ENCODE measurements at regions not wholly inside any gene's neighbourhood (a gene's known extent, or its start where the extent isn't known, plus 50 kb on each side); places are given as distances from the start of the nearest gene placed in this dataset.
"Not testable (repeated sequence)": the region's sequence is repeated elsewhere in the genome, so short reads cannot be mapped to it uniquely, and the experiment has no call there.

DNA sequence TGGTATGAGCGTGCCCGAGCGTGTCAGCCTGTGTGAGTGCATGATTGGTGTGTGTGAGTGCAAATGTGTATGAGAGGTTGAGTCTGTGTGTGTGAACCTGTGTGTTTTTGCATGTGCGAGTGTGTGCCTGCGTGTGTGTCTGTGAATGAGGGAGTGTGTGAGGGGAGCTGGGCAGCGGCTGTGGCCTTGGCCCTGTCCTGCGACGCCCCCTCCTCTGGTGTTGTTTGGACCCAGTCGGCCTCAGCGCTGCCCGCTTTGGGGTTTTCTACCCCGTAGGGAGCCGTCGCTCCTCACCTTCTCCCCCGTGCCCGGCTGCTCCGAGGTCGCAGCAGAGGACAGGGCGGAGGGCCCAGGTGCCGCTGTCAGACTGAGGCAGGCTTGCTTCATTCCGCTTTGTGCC is 69.0 kb downstream of the TMEM121 start:
- H3K4me1 ChIP-seq (replicated peaks in 1 of 4; ENCODE audit: control insufficient read depth in 3 of 4, insufficient read depth in 4 of 4, low read length in 3 of 4); H3K4me2 ChIP-seq (ENCODE audit: insufficient read depth in 1 of 2, low read depth in 2 of 2, low read length in 2 of 2); H3K23ac ChIP-seq (ENCODE audit: insufficient read length); H3K79me1 ChIP-seq (ENCODE audit: low read depth, low read length); H4K20me1 ChIP-seq (replicated peaks in 1 of 2; ENCODE audit: control insufficient read depth in 1 of 2, insufficient read depth in 2 of 2, low read length in 2 of 2); H2AK5ac ChIP-seq (ENCODE audit: low read depth, low read length); CTCF ChIA-PET (ENCODE audit: partially characterized antibody); H4K5ac ChIP-seq (ENCODE audit: insufficient read length, low read depth, low read length); H3K4ac ChIP-seq (replicated peaks; ENCODE audit: insufficient read length, low read depth, low read length); H3K36me3 ChIP-seq (ENCODE audit: control insufficient read depth in 2 of 4, insufficient read depth in 4 of 4, low read length in 3 of 4); FAIRE-seq; H3K9ac ChIP-seq (replicated peaks in 1 of 4; ENCODE audit: extremely low read depth in 1 of 4, low read depth in 3 of 4, low read length in 3 of 4); H2BK15ac ChIP-seq (ENCODE audit: low read length); DNase-seq (ENCODE audit: low read depth in 1 of 2, low spot score in 2 of 2); H3K14ac ChIP-seq (ENCODE audit: insufficient read length); H3K27me3 ChIP-seq (replicated peaks in 1 of 4; ENCODE audit: control insufficient read depth in 3 of 4, extremely low read depth in 1 of 4, insufficient read depth in 3 of 4, low read length in 3 of 4); H3K4me3 ChIP-seq (ENCODE audit: extremely low read depth in 1 of 4, insufficient read depth in 2 of 4, low read depth in 3 of 4, low read length in 4 of 4); H3K18ac ChIP-seq (ENCODE audit: extremely low read depth, low read length); H2BK20ac ChIP-seq (ENCODE audit: low read length); H3K27ac ChIP-seq (ENCODE audit: low read depth, low read length); H4K8ac ChIP-seq (ENCODE audit: extremely low read depth, insufficient read depth, low read length); H2BK5ac ChIP-seq (ENCODE audit: low read depth, low read length); H3K79me2 ChIP-seq (ENCODE audit: control insufficient read depth in 1 of 2, insufficient read depth in 2 of 2, low read length in 2 of 2); H4K91ac ChIP-seq (replicated peaks; ENCODE audit: insufficient read length, low read length); H2AFZ ChIP-seq (ENCODE audit: low read length); H2BK120ac ChIP-seq (replicated peaks; ENCODE audit: low read depth, low read length); H3K56ac ChIP-seq (replicated peaks; ENCODE audit: insufficient read length, low read depth, low read length); H2BK12ac ChIP-seq (ENCODE audit: low read depth, low read length); H3K23me2 ChIP-seq (ENCODE audit: low read depth, low read length); POLR2A ChIA-PET (ENCODE audit: partially characterized antibody): not testable (repeated sequence)
- 57% methylated on average over 4 of the region's 21 CpGs; no CpG with 5 or more reads in 1 of the 2 experiments for WGBS, 2 experiments (ENCODE audit: extremely low coverage in 1 of 2, insufficient coverage in 1 of 2, insufficient read length in 1 of 2, insufficient replicate concordance in 2 of 2, low coverage in 1 of 2, low lambda C conversion rate in 2 of 2, missing lambda C conversion rate in 1 of 2)
- H3K9me3 ChIP-seq (ENCODE audit: insufficient read depth in 2 of 2, low read depth in 1 of 2, low read length in 1 of 2) = peaks cover 3 to 61% of the 10 kb centered on the region in 2 experiments; a peak in 3 of 4 replicates

DNA sequence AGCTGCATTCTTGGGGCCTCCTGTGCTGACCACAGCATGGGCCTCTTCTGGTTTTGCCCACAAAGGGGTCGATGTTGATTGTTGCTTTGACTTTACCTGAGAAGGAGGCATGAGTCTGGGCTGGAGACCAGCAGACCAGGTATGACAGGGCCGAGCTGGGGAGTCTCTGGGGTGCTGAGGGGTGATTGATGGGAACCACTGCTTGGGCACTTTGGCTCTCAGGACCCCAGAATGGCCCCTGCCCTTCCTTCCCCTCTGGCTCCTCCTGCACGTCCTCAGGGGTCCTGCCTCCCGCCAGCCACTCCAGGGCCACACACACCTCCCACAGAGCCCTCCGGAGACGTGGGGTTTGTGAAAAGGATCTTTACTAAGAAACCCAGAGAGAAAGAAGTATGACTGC is 70.0 kb downstream of the TMEM121 start:
- H3K27ac ChIP-seq (ENCODE audit: low read depth, low read length); H3K36me3 ChIP-seq (ENCODE audit: control insufficient read depth in 2 of 4, insufficient read depth in 4 of 4, low read length in 3 of 4); H4K91ac ChIP-seq (replicated peaks; ENCODE audit: insufficient read length, low read length); H3K18ac ChIP-seq (ENCODE audit: extremely low read depth, low read length); H4K5ac ChIP-seq (ENCODE audit: insufficient read length, low read depth, low read length); H3K23ac ChIP-seq (ENCODE audit: insufficient read length); H4K20me1 ChIP-seq (replicated peaks in 1 of 2; ENCODE audit: control insufficient read depth in 1 of 2, insufficient read depth in 2 of 2, low read length in 2 of 2); FAIRE-seq; H3K79me2 ChIP-seq (ENCODE audit: control insufficient read depth in 1 of 2, insufficient read depth in 2 of 2, low read length in 2 of 2); H2AFZ ChIP-seq (ENCODE audit: low read length); H3K56ac ChIP-seq (replicated peaks; ENCODE audit: insufficient read length, low read depth, low read length); H2AK5ac ChIP-seq (ENCODE audit: low read depth, low read length); H3K4me3 ChIP-seq (ENCODE audit: extremely low read depth in 1 of 4, insufficient read depth in 2 of 4, low read depth in 3 of 4, low read length in 4 of 4); H3K4ac ChIP-seq (replicated peaks; ENCODE audit: insufficient read length, low read depth, low read length); POLR2A ChIA-PET (ENCODE audit: partially characterized antibody); H2BK12ac ChIP-seq (ENCODE audit: low read depth, low read length); CTCF ChIA-PET (ENCODE audit: partially characterized antibody); DNase-seq (ENCODE audit: low read depth in 1 of 2, low spot score in 2 of 2); H3K23me2 ChIP-seq (ENCODE audit: low read depth, low read length); H3K14ac ChIP-seq (ENCODE audit: insufficient read length); H3K9ac ChIP-seq (replicated peaks in 1 of 4; ENCODE audit: extremely low read depth in 1 of 4, low read depth in 3 of 4, low read length in 3 of 4); H3K27me3 ChIP-seq (replicated peaks in 1 of 4; ENCODE audit: control insufficient read depth in 3 of 4, extremely low read depth in 1 of 4, insufficient read depth in 3 of 4, low read length in 3 of 4); H3K4me1 ChIP-seq (replicated peaks in 1 of 4; ENCODE audit: control insufficient read depth in 3 of 4, insufficient read depth in 4 of 4, low read length in 3 of 4); H2BK15ac ChIP-seq (ENCODE audit: low read length); H2BK120ac ChIP-seq (replicated peaks; ENCODE audit: low read depth, low read length); H2BK5ac ChIP-seq (ENCODE audit: low read depth, low read length); H3K79me1 ChIP-seq (ENCODE audit: low read depth, low read length); H4K8ac ChIP-seq (ENCODE audit: extremely low read depth, insufficient read depth, low read length); H3K4me2 ChIP-seq (ENCODE audit: insufficient read depth in 1 of 2, low read depth in 2 of 2, low read length in 2 of 2); H2BK20ac ChIP-seq (ENCODE audit: low read length): not testable (repeated sequence)
- H3K9me3 ChIP-seq (ENCODE audit: insufficient read depth in 2 of 2, low read depth in 1 of 2, low read length in 1 of 2) = peaks cover 4 to 64% of the 10 kb centered on the region in 2 experiments; a peak in 3 of 4 replicates
- 42% methylated on average over 6 of the region's 6 CpGs; no CpG with 5 or more reads in 1 of the 2 experiments for WGBS, 2 experiments (ENCODE audit: extremely low coverage in 1 of 2, insufficient coverage in 1 of 2, insufficient read length in 1 of 2, insufficient replicate concordance in 2 of 2, low coverage in 1 of 2, low lambda C conversion rate in 2 of 2, missing lambda C conversion rate in 1 of 2)

All from H1 (cell line).